OCI-LY1 (cell line): ENCODE measurements at regions not wholly inside any gene's neighbourhood (a gene's known extent, or its start where the extent isn't known, plus 50 kb on each side); places are given as distances from the start of the nearest gene placed in this dataset.

Experiments
- H2AFZ ChIP-seq: fragments of 200-600 bp; sonication (generic), shearing (Covaris generic); 2 replicates; pipeline ENCODE4 v1.6.0; 2014; ENCODE audit warnings: antibody characterized with exemption, mild to moderate bottlenecking, low read length
- H3F3A ChIP-seq: fragments of 200-600 bp; sonication (generic), shearing (Covaris generic); 2 replicates; pipeline ENCODE4 v1.6.0; 2014; ENCODE audit warnings: mild to moderate bottlenecking, antibody characterized with exemption, low read length, moderate library complexity; ENCODE audit not compliant: insufficient read depth
- H3K27ac ChIP-seq: fragments of 200-600 bp; sonication (generic); 2 replicates; pipeline ENCODE4 v1.5.1; 2014; ENCODE audit warnings: low read length, mixed run types, mild to moderate bottlenecking, low read depth; ENCODE audit not compliant: poor library complexity, severe bottlenecking
- H3K27me3 ChIP-seq: fragments of 200-600 bp; sonication (generic); 2 replicates; pipeline ENCODE4 v1.6.0; 2014; ENCODE audit warnings: antibody characterized with exemption, mild to moderate bottlenecking, low read length, moderate library complexity; ENCODE audit not compliant: insufficient read depth
- H3K36me3 ChIP-seq: fragments of 200-600 bp; sonication (generic); 2 replicates; pipeline ENCODE4 v1.6.1; 2014; ENCODE audit warnings: mild to moderate bottlenecking, antibody characterized with exemption, low read length, moderate library complexity, mixed read lengths; ENCODE audit not compliant: insufficient read depth
- H3K4me1 ChIP-seq: fragments of 200-600 bp; sonication (generic); 2 replicates; pipeline ENCODE4 v1.5.1; 2014; ENCODE audit warnings: mild to moderate bottlenecking, low read length, moderate library complexity; ENCODE audit not compliant: insufficient read depth, severe bottlenecking
- H3K4me2 ChIP-seq: fragments of 200-600 bp; sonication (generic), shearing (Covaris generic); 2 replicates; pipeline ENCODE4 v1.6.1; 2014; ENCODE audit warnings: low read length
- H3K4me3 ChIP-seq: fragments of 200-600 bp; sonication (generic); 2 replicates; pipeline ENCODE4 v1.5.1; 2014; ENCODE audit warnings: low read length, low read depth, mild to moderate bottlenecking, mixed read lengths; ENCODE audit not compliant: poor library complexity, severe bottlenecking
- H3K79me2 ChIP-seq: fragments of 200-600 bp; shearing (Covaris generic); 2 replicates; pipeline ENCODE4 v1.6.1; 2016; ENCODE audit warnings: mixed run types, low read length, mixed read lengths; ENCODE audit not compliant: insufficient read depth
- H3K9ac ChIP-seq: fragments of 200-600 bp; sonication (generic), shearing (Covaris generic); 2 replicates; pipeline ENCODE4 v1.6.1; 2014; ENCODE audit warnings: mild to moderate bottlenecking, low read length, mixed read lengths
- H3K9me2 ChIP-seq: fragments of 200-600 bp; sonication (generic), shearing (Covaris generic); 2 replicates; pipeline ENCODE4 v1.6.1; 2014; ENCODE audit warnings: low read depth, mild to moderate bottlenecking, low read length, mixed read lengths
- H3K9me3 ChIP-seq: fragments of 200-600 bp; shearing (Covaris generic); 2 replicates; pipeline ENCODE4 v1.6.1; 2014; ENCODE audit warnings: low read length, mixed read lengths
- H4K20me1 ChIP-seq: fragments of 200-600 bp; sonication (generic), shearing (Covaris generic); 2 replicates; pipeline ENCODE4 v1.6.0; 2016; ENCODE audit warnings: mild to moderate bottlenecking, low read length; ENCODE audit not compliant: insufficient read depth
- EZH2 ChIP-seq: fragments of 200-600 bp; sonication (generic), shearing (Covaris generic); IDR thresholded peaks from 2 replicates; pipeline ENCODE4 v1.8.0; 2017; ENCODE audit warnings: borderline replicate concordance, mixed run types, mild to moderate bottlenecking, antibody characterized with exemption, low read length, moderate library complexity, mixed read lengths
- TF ChIP-seq, protein P1 (sequence below): fragments of 200-600 bp; sonication (generic), shearing (Covaris generic); IDR thresholded peaks from 2 replicates; pipeline ENCODE4 v1.5.1; 2017; ENCODE audit warnings: mild to moderate bottlenecking, antibody characterized with exemption, low read length, moderate library complexity, mixed read lengths

DNA sequence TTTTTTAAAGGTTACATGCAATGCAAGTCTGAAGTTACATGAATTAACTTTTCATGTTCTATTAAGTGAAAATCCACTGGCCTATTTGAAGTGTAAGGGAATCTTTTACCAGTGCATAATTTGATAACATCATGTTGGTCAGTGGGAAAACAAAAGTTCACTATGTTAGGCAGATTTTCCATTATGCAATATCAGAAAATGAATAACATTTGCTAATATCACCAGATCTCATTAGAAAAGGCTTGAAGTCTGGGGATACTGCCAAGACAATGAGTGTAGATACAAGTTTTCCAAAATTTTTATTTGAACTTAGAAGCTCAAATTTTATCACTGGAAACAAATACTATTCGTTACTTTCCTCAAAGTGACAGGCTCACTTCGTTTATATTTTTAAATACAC lies 296.4 kb upstream of the CDH4 start:
- H3K9me2 ChIP-seq, result no peaks in the 10 kb centered on the region
- no peaks in the 10 kb centered on the region for H3K27me3 ChIP-seq
- H3K4me1 ChIP-seq, result no peaks in the 10 kb centered on the region
- H3K9me3 ChIP-seq, result no peaks in the 10 kb centered on the region
- H3K4me2 ChIP-seq, result no peak overlapping the region
- no peaks in the 10 kb centered on the region for H3K36me3 ChIP-seq
- H3F3A ChIP-seq, result no peaks in the 10 kb centered on the region
- H4K20me1 ChIP-seq, result no peaks in the 10 kb centered on the region
- no peak overlapping the region for H3K4me3 ChIP-seq
- no peak overlapping the region for H3K9ac ChIP-seq
- no peak for TF ChIP-seq EZH2
- TF ChIP-seq, protein P1, sequence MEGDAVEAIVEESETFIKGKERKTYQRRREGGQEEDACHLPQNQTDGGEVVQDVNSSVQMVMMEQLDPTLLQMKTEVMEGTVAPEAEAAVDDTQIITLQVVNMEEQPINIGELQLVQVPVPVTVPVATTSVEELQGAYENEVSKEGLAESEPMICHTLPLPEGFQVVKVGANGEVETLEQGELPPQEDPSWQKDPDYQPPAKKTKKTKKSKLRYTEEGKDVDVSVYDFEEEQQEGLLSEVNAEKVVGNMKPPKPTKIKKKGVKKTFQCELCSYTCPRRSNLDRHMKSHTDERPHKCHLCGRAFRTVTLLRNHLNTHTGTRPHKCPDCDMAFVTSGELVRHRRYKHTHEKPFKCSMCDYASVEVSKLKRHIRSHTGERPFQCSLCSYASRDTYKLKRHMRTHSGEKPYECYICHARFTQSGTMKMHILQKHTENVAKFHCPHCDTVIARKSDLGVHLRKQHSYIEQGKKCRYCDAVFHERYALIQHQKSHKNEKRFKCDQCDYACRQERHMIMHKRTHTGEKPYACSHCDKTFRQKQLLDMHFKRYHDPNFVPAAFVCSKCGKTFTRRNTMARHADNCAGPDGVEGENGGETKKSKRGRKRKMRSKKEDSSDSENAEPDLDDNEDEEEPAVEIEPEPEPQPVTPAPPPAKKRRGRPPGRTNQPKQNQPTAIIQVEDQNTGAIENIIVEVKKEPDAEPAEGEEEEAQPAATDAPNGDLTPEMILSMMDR, result no peak
- H2AFZ ChIP-seq, result no peak overlapping the region
- H3K27ac ChIP-seq, result no peak overlapping the region
- no peaks in the 10 kb centered on the region for H3K79me2 ChIP-seq

DNA sequence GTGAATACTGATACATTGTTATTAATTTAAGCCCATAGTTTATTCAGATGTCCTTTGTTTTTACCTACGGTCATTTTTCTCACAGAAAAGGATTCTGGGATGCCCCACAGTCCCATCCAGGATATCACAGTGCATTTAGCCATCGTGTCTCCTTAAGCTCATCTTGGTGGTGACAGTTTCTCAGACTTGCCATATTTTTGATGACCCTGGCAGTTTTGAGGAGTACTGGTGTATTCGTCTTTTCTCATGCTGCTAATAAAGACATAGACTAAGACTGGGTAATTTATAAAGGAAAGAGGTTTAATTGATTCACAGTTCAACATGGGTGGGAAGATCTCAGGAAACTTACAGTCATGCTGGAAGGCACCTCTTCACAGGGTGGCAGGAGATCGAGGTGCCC lies 295.9 kb upstream of the CDH4 start:
- H3K79me2 ChIP-seq, result no peaks in the 10 kb centered on the region
- no peak overlapping the region for H3K4me2 ChIP-seq
- H3K9me2 ChIP-seq, result no peaks in the 10 kb centered on the region
- no peaks in the 10 kb centered on the region for H3K36me3 ChIP-seq
- H3K4me1 ChIP-seq, result no peaks in the 10 kb centered on the region
- H3K9ac ChIP-seq, result no peak overlapping the region
- TF ChIP-seq EZH2, result no peak
- TF ChIP-seq, protein P1, result no peak
- H3K9me3 ChIP-seq, result no peaks in the 10 kb centered on the region
- no peaks in the 10 kb centered on the region for H3K27me3 ChIP-seq
- H3K4me3 ChIP-seq, result no peak overlapping the region
- H3F3A ChIP-seq, result no peaks in the 10 kb centered on the region
- no peak overlapping the region for H2AFZ ChIP-seq
- no peak overlapping the region for H3K27ac ChIP-seq
- H4K20me1 ChIP-seq, result no peaks in the 10 kb centered on the region

DNA sequence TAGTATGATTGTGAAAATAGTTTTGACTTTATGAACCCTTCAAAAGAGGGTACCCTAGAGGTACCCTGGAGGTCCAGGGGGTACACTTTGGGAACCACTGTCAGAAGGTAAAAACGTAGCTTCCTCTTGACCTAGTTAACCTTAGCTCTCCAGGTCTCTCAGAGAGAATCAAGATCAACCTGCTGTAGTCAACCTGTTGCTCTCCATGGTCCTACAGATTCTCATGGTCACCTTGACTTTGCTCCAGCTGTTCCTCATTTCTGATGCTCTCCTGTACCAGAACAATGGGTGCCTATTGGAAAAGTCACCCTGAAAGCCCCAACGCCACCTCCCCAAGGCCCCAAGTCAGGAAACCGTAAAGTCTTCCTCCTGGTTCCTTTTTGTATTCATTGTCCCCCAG lies 294.4 kb upstream of the CDH4 start:
- H3K4me3 ChIP-seq, result no peak overlapping the region
- no peak overlapping the region for H3K4me2 ChIP-seq
- no peaks in the 10 kb centered on the region for H3F3A ChIP-seq
- H4K20me1 ChIP-seq, result no peaks in the 10 kb centered on the region
- no peaks in the 10 kb centered on the region for H3K36me3 ChIP-seq
- H3K79me2 ChIP-seq, result no peaks in the 10 kb centered on the region
- TF ChIP-seq EZH2, result no peak
- TF ChIP-seq, protein P1, result no peak
- H3K4me1 ChIP-seq, result no peaks in the 10 kb centered on the region
- no peak overlapping the region for H3K27ac ChIP-seq
- H3K9me2 ChIP-seq, result no peaks in the 10 kb centered on the region
- H2AFZ ChIP-seq, result no peak overlapping the region
- H3K9me3 ChIP-seq, result no peaks in the 10 kb centered on the region
- no peak overlapping the region for H3K9ac ChIP-seq
- H3K27me3 ChIP-seq, result no peaks in the 10 kb centered on the region
